Effector memory CD8-positive, alpha-beta T cell (primary cell): ENCODE measurements at regions not wholly inside any gene's neighbourhood (a gene's known extent, or its start where the extent isn't known, plus 50 kb on each side); places are given as distances from the start of the nearest gene placed in this dataset.

ENCODE experiments used
- ATAC-seq: fragments of 150-1000 bp; cut with Tn5 transposase; replicated peaks from 2 replicates; pipeline ENCODE4 v1.10.0; 2021; ENCODE audit warnings: mild to moderate bottlenecking, moderate library complexity
- DNase-seq, 3 experiments: peaks; one replicate each; pipeline ENCODE4 v3.0.0; 2021
- H3K27ac Mint-ChIP-seq, 2 donors: one replicate each; pipeline ENCODE4 v1.8.0; 2022; ENCODE audit warnings: mild to moderate bottlenecking in 2 of 2, mixed read lengths in 2 of 2, moderate library complexity in 2 of 2
- H3K27me3 Mint-ChIP-seq, 2 donors: one replicate each; pipeline ENCODE4 v1.8.0; 2022; ENCODE audit warnings: mixed read lengths in 2 of 2
- H3K36me3 Mint-ChIP-seq: one replicate; pipeline ENCODE4 v1.8.0; 2022; ENCODE audit warnings: mild to moderate bottlenecking, moderate library complexity, mixed read lengths; ENCODE audit not compliant: insufficient read depth
- H3K4me1 Mint-ChIP-seq, 2 donors: one replicate each; pipeline ENCODE4 v1.8.0; 2022; ENCODE audit warnings: low read depth in 2 of 2, mixed read lengths in 2 of 2
- H3K4me3 Mint-ChIP-seq, 2 donors: one replicate each; pipeline ENCODE4 v1.8.0; 2022; ENCODE audit warnings: mild to moderate bottlenecking in 2 of 2, mixed read lengths in 2 of 2, moderate library complexity in 2 of 2
- H3K9me3 Mint-ChIP-seq, 2 donors: one replicate each; pipeline ENCODE4 v1.8.0; 2022; ENCODE audit warnings: mixed read lengths in 2 of 2

DNA sequence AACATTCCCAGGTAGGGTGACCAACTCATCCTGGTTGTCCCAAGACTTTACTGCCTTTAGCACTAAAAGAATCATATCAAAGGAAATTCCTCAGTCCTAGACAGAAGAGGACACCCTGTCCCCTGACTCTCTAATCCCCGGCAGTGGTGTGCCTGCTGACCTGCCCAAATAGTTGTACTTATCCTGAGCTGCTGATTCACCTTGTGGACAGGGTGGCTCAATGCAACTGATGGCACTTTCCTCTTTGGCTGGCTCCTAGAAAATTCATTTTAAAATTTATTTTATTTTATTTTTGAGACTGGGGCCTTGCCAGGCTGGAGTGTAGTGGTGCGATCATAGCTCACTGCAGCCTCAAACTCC is 111.7 kb downstream of the JCAD start:
- Mint-ChIP-seq H3K4me1 (no peaks in the 10 kb centered on the region), H3K27ac (no peak overlapping the region)
- no peak for ATAC-seq

DNA sequence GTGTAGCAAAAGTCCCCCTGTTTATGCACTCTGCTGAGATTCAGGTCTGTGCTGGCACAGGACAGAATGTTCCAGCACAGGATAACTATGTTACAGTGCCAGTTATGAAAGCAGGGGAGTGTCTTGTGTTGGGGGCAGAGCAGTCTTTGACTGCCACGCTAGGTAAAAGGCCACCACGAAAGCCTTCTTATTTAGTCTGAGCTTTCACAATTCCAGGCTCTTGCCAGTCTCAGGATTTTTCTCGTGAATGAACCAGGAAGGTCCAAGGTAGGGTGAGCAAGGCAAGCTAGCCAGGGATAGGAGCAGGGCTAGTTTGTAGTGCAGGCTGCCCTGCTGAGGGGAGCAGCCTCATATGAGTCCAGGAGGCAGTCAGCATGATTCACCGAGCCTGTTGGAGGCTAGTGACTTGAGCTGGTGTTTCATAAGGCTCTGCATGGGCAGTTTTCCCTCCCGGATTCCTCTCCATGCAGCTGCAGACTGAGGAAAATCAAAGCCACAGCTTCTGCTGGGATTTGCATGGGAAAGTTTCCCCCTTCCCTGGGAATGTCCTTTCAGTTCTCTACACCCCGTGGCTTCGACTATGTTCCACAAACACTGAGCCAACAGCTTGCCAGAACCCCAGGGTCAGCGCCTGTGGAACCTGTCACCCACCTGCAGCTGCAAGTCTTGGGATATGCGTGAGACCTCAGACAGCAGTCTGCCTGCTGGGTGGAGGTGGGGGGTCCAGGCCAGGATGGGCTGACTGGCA is 112.3 kb downstream of the JCAD start:
- DNase-seq = no peak
- Mint-ChIP-seq H3K36me3 (peaks cover 2% of the 10 kb centered on the region), H3K4me1 (peaks cover 0 to under 1% of the 10 kb centered on the region in 2 donors), H3K4me3 (no peak overlapping the region), H3K27ac (no peak overlapping the region), H3K27me3 (peaks cover 14 to 15% of the 10 kb centered on the region in 2 donors), H3K9me3 (no peaks in the 10 kb centered on the region)
- no peak for ATAC-seq

More for the DNA sequence above, 111.7 kb downstream of the JCAD start:
- Mint-ChIP-seq H3K9me3 (no peaks in the 10 kb centered on the region), H3K27me3 (peaks cover 14 to 17% of the 10 kb centered on the region in 2 donors), H3K36me3 (peaks cover 2% of the 10 kb centered on the region), H3K4me3 (no peak overlapping the region)
- no peak for DNase-seq

DNA sequence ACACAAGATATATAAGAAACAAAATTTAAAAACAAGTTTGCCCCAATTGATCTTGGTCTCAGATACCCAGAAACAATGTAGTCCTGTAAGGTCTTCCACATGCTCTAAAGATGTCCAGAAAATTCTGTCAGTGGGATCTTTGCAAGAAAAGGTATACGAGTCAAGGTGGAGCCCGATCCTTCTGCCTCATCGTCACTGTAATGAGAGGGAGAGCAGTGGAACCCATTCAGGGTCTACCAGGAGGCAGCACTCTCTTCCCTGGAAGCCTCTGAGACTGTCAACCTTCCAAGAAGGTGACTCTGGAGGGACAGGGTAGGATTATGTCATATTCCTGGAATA is 112.8 kb downstream of the JCAD start:
- ATAC-seq = no peak
- no peak for DNase-seq
- Mint-ChIP-seq H3K4me1 (peaks cover 0 to 4% of the 10 kb centered on the region in 2 donors), H3K4me3 (no peak overlapping the region), H3K27me3 (peaks cover 14 to 19% of the 10 kb centered on the region in 2 donors), H3K9me3 (no peaks in the 10 kb centered on the region), H3K27ac (no peak overlapping the region), H3K36me3 (peaks cover 2% of the 10 kb centered on the region)

DNA sequence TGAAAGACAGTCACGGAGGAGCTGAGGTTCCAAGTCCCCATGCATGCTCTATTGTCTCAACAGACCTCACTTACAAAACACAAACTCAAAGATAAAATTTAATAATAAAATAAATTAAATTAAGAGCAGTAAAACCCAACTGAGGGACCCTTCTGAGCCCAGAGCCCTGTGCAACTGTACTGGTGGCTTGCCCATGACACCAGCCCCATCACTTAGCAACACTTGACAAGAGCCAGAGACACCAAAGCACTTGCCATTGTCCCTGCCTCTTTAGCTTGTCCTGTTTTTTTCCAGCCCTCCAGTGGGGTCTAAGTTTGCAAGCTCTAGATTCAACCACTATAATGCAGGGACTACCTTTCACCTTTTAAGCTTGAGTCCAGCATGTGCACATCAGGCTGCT is 117.9 kb downstream of the JCAD start:
- no peak overlapping the region for H3K27ac Mint-ChIP-seq
- no peaks in the 10 kb centered on the region for H3K9me3 Mint-ChIP-seq
- no peaks in the 10 kb centered on the region for H3K36me3 Mint-ChIP-seq
- H3K4me1 Mint-ChIP-seq = peaks cover 0 to 4% of the 10 kb centered on the region in 2 donors
- DNase-seq (no peak), ATAC-seq (no peak)
- no peak overlapping the region for H3K4me3 Mint-ChIP-seq
- H3K27me3 Mint-ChIP-seq = peaks cover 20 to 48% of the 10 kb centered on the region in 2 donors

DNA sequence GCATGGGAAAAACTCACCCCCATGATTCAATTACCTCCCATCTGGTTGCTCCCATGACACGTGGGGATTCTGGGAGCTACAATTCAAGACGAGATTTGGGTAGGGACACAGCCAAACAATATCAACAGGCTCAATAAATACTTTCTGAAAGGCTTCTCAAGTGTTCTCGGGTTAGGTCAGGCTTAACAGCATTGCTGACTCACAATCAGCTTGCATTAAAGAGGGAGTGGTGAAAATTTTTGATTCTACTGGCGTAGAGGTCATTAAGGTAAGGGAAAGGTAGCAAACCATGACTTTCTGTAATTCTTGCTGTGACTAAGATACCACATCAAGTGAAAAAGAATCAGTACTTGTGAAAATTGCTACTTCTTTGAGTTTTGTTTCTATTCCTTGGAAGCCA is 126.4 kb downstream of the JCAD start:
- H3K36me3 Mint-ChIP-seq = no peaks in the 10 kb centered on the region
- ATAC-seq (no peak), DNase-seq (no peak)
- no peaks in the 10 kb centered on the region for H3K9me3 Mint-ChIP-seq
- peaks cover 47 to 68% of the 10 kb centered on the region in 2 donors for H3K27me3 Mint-ChIP-seq
- H3K4me1 Mint-ChIP-seq = no peaks in the 10 kb centered on the region
- H3K4me3 Mint-ChIP-seq = no peak overlapping the region
- no peak overlapping the region for H3K27ac Mint-ChIP-seq

DNA sequence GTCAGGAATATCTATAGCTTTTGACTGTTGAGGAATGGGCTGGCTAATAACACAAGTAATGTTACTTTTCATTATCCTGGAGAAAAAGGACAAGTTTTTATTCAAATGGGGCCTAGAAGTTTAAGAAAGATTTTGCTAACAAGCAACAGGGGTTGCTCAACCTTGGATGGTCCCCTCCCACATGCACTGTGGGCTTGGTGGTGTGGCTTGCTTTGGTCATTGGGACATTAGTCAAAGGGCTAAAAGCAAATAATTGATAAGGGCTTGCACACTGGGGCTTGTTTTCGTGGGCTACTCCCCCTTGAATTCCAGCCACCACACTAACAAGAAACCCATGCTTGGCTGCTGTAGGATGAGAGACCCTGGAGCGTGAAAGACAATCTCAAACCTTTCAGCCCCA is 127.6 kb downstream of the JCAD start:
- no peaks in the 10 kb centered on the region for H3K9me3 Mint-ChIP-seq
- no peak for DNase-seq
- H3K4me3 Mint-ChIP-seq = no peak overlapping the region
- no peaks in the 10 kb centered on the region for H3K4me1 Mint-ChIP-seq
- no peak overlapping the region for H3K27ac Mint-ChIP-seq
- H3K27me3 Mint-ChIP-seq = peaks cover 36 to 60% of the 10 kb centered on the region in 2 donors
- ATAC-seq = no peak
- no peaks in the 10 kb centered on the region for H3K36me3 Mint-ChIP-seq

DNA sequence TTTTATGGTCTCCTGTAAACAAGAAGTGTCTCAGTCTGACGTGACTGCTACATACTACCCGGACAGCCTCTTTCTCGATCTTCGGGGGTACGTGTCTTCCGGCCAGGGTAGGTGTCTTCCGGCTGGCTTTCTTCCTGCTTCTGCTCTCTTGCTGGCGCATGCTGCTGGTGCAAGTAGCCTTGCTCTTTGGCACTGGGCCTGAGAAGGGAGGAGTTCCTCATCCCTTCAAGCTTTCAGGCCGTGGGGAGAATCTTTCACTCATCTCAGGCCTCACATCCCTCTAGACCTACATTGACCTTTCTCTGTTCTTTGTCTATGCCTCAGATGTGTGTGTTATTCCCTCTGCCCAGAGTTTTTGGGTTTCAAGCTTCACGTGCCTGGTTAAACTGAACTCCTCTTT is 130.4 kb downstream of the JCAD start:
- ATAC-seq (no peak), DNase-seq (no peak)
- peaks cover 4 to 7% of the 10 kb centered on the region in 2 donors for H3K9me3 Mint-ChIP-seq
- peaks cover 30 to 56% of the 10 kb centered on the region in 2 donors for H3K27me3 Mint-ChIP-seq
- no peaks in the 10 kb centered on the region for H3K36me3 Mint-ChIP-seq
- no peak overlapping the region for H3K27ac Mint-ChIP-seq
- peaks cover 0 to 3% of the 10 kb centered on the region in 2 donors for H3K4me1 Mint-ChIP-seq
- H3K4me3 Mint-ChIP-seq = no peak overlapping the region

DNA sequence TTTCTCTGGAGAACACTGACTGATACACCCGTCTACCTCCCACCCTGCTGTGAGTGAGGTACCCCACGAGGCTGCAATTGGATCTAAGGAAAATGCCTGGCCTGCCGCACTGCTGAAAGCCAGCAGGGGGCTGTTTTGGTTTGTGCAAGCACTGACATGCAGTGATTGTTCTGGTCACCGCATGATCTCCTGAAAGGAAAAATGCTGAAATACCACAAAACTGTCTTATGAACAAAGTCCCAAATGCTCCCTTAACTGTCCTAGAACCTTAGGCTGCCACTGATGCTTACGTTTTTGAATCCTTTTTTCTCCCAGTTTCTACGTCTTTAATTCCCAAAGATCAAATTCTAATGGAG is 132.7 kb downstream of the JCAD start:
- Mint-ChIP-seq H3K4me3 (no peak overlapping the region), H3K27ac (no peak overlapping the region), H3K4me1 (peaks cover 0 to 3% of the 10 kb centered on the region in 2 donors), H3K27me3 (peaks cover 33 to 62% of the 10 kb centered on the region in 2 donors), H3K36me3 (no peaks in the 10 kb centered on the region), H3K9me3 (peaks cover 4 to 7% of the 10 kb centered on the region in 2 donors)
- no peak for ATAC-seq
- no peak for DNase-seq

DNA sequence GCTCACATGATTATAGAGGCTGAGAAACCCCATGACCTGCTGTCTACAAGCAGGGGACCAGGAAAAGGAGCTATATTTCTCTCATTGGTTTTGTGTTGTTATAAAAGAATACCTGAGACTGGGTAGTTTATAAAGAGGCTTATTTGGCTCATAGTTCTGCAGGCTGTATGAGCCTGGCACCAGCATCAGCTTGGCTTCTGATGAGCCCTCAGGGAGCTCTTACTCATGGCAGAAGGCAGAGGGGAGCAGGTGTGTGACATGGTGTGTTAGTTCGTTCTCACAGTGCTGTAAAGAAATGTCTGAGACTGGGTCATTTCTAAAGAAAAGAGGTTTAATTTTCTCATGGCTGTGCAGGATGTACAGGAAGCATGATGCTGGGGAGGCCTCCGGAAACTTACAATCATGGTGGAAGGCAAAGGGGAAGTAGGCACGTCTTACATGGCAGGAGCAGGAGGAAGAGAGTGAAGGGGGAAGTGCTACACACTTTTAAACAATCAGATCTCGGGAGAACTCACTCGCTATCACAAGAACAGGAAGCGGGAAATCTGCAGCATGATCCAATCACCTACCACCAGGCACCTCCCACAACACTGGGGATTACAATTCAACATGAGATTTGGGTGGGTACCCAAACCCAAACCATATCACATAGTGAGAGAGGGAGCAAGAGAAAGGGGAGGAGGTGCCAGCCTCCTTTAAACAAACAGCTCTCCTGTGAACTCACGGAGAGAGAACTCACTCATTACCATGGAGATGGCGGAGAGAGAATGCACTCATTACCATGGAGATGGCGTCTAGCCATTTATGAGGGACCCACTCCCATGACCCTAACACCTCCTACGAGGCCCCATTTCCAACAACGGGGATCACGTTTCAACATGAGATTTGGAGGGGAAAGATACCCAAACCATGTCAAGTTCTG is 133.4 kb downstream of the JCAD start:
- peaks cover 4 to 7% of the 10 kb centered on the region in 2 donors for H3K9me3 Mint-ChIP-seq
- H3K27ac Mint-ChIP-seq = no peak overlapping the region
- no peak for ATAC-seq
- no peak overlapping the region for H3K4me3 Mint-ChIP-seq
- no peaks in the 10 kb centered on the region for H3K36me3 Mint-ChIP-seq
- H3K4me1 Mint-ChIP-seq = peaks cover 0 to 3% of the 10 kb centered on the region in 2 donors
- DNase-seq = no peak
- H3K27me3 Mint-ChIP-seq = peaks cover 33 to 62% of the 10 kb centered on the region in 2 donors

DNA sequence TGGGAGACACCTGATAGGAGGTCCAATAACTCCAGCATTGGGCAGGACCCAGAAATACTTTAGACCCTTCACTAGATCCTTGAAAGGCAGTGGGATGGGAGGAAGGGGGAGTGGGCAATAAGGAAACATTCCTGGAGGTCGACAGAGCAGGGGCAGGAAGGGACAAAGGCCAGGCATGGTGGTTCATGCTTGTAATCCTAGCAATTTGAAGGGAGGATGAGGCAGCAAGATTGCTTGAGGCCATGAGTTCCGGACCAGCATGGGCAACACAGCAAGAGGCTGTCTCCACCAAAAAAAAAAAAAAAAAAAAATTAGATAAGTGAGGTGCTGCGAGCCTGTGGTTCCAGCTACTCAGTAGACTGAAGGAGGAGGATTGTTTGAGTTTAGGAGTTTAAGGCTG is 134.9 kb downstream of the JCAD start:
- no peak for ATAC-seq
- Mint-ChIP-seq H3K27ac (peak overlapping the region in 1 of 2 donors; percentile 27), H3K4me3 (no peak overlapping the region), H3K27me3 (peaks cover 43 to 67% of the 10 kb centered on the region in 2 donors), H3K36me3 (no peaks in the 10 kb centered on the region), H3K4me1 (peaks cover 0 to 3% of the 10 kb centered on the region in 2 donors), H3K9me3 (peaks cover 4 to 7% of the 10 kb centered on the region in 2 donors)
- no peak for DNase-seq

DNA sequence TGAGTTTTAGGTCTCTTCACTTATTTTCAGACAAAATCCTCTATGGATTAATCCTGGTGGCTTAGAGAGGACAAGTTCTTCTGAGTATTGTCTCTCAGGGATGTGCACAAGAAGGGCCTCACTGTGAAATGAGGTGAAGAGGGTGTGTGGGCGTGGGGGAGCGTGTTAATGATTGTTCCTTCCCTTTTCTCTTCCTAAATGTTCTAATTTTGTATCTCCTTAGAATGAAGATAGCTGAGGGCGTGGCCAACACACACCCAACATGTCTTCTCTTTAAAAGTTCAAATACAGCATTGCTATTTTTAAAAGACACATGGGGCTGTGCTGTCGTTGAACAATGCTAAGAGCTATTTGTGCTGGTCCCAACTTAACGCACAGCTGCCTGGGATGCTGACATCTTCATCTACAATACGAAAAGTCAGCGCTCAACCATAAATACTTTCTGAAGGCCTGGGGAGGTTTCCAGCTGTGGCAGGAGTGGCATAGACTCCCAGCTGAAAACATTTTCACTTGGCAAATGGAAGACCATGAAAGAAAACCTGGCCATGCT is 135.9 kb downstream of the JCAD start:
- H3K9me3 Mint-ChIP-seq = peaks cover 4 to 7% of the 10 kb centered on the region in 2 donors
- H3K4me1 Mint-ChIP-seq = peaks cover 0 to 3% of the 10 kb centered on the region in 2 donors
- no peak overlapping the region for H3K27ac Mint-ChIP-seq
- no peak for DNase-seq
- no peak overlapping the region for H3K4me3 Mint-ChIP-seq
- H3K27me3 Mint-ChIP-seq = peaks cover 46 to 70% of the 10 kb centered on the region in 2 donors
- ATAC-seq = no peak
- no peaks in the 10 kb centered on the region for H3K36me3 Mint-ChIP-seq

DNA sequence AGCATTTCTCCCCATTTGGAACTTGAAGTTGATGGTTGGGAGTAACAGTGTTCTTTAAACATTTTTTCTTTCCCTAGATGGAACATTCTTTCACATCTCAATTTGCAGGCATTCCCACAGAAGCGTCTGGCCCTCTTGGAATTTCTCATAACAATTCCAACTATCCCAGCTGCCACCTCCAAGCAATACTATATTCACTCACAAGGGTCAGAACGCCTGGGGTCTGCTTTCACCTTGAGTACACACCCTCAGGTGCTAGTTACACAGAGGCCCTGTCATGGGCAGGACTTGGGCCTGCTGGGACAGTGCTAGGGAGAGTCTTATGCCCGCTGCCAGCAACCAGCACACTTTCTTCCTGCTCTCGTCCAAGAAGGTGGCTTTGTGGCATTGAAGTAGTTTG is 136.5 kb downstream of the JCAD start:
- peaks cover 46 to 64% of the 10 kb centered on the region in 2 donors for H3K27me3 Mint-ChIP-seq
- ATAC-seq (no peak), DNase-seq (no peak)
- peaks cover 0 to 3% of the 10 kb centered on the region in 2 donors for H3K4me1 Mint-ChIP-seq
- H3K36me3 Mint-ChIP-seq = no peaks in the 10 kb centered on the region
- no peak overlapping the region for H3K27ac Mint-ChIP-seq
- peaks cover 4 to 7% of the 10 kb centered on the region in 2 donors for H3K9me3 Mint-ChIP-seq
- H3K4me3 Mint-ChIP-seq = no peak overlapping the region

DNA sequence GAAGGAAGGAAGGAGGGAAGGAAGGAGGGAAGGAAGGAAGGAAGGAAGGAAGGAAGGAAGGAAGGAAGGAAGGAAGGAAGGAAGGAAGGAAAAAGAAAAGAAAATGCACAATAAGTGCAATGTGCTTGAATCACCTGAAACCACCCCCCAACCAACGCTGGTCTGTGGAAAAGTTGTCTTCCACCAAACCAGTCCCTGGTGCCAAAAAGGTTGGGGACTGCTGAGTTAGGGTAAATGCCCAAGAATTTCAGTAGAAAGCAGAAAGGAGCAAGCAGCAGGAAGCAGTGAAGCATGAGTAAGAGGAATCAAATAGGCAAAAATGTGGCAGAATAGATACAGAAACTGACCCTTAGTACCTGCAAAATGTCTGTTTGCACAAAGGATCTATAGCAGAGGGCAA is 137.2 kb downstream of the JCAD start:
- DNase-seq (no peak), ATAC-seq (no peak)
- Mint-ChIP-seq H3K27ac (no peak overlapping the region), H3K27me3 (peaks cover 46 to 63% of the 10 kb centered on the region in 2 donors), H3K9me3 (peaks cover 4 to 7% of the 10 kb centered on the region in 2 donors), H3K36me3 (no peaks in the 10 kb centered on the region), H3K4me3 (no peak overlapping the region), H3K4me1 (peaks cover 0 to 3% of the 10 kb centered on the region in 2 donors)
